Neural cell (in vitro differentiated cells): ENCODE measurements at regions not wholly inside any gene's neighbourhood (a gene's known extent, or its start where the extent isn't known, plus 50 kb on each side); places are given as distances from the start of the nearest gene placed in this dataset.

Experiments
- H2AFZ ChIP-seq: fragments of 200-600, 300-800 bp; sonication (generic), shearing (Covaris generic); 2 replicates; pipeline ENCODE4 v1.6.0; 2014; ENCODE audit warnings: low read depth, mild to moderate bottlenecking, antibody characterized with exemption, low read length, moderate library complexity
- H3F3A ChIP-seq: fragments of 200-600 bp; shearing (Covaris generic); 2 replicates; pipeline ENCODE4 v1.6.1; 2016; ENCODE audit warnings: mild to moderate bottlenecking, moderate library complexity, mixed read lengths, antibody characterized with exemption, low read length; ENCODE audit not compliant: insufficient read depth, poor library complexity, severe bottlenecking
- H3K27ac ChIP-seq: fragments of 200-600, 300-800 bp; sonication (generic), shearing (Covaris generic); 2 replicates; pipeline ENCODE4 v1.5.1; 2014; ENCODE audit warnings: mild to moderate bottlenecking, low read length, moderate library complexity
- H3K27me3 ChIP-seq: fragments of 300-800, 200-600 bp; sonication (generic), shearing (Covaris generic); 2 replicates; pipeline ENCODE4 v1.6.0; 2014; ENCODE audit warnings: mild to moderate bottlenecking, low read depth, low read length, moderate library complexity; ENCODE audit not compliant: insufficient read depth
- H3K36me3 ChIP-seq: fragments of 300-800, 200-600 bp; sonication (generic), shearing (Covaris generic); 2 replicates; pipeline ENCODE4 v1.5.1; 2014; ENCODE audit warnings: mild to moderate bottlenecking, antibody characterized with exemption, low read length, moderate library complexity; ENCODE audit not compliant: insufficient read depth
- H3K4me2 ChIP-seq: fragments of 300-800, 200-600 bp; sonication (generic), shearing (Covaris generic); 2 replicates; pipeline ENCODE4 v1.6.0; 2014; ENCODE audit warnings: mild to moderate bottlenecking, low read length
- H3K4me3 ChIP-seq: fragments of 300-800, 200-600 bp; sonication (generic), shearing (Covaris generic); 2 replicates; pipeline ENCODE4 v1.5.1; 2014; ENCODE audit warnings: mild to moderate bottlenecking, low read length, moderate library complexity
- H3K79me2 ChIP-seq: fragments of 200-600 bp; shearing (Covaris generic); replicated peaks from 2 replicates; pipeline ENCODE4 v1.6.0; 2014; ENCODE audit warnings: mild to moderate bottlenecking, low read length, moderate library complexity; ENCODE audit not compliant: insufficient read depth
- H3K9ac ChIP-seq: fragments of 300-800, 200-600 bp; sonication (generic), shearing (Covaris generic); 2 replicates; pipeline ENCODE4 v1.6.1; 2016; ENCODE audit warnings: mild to moderate bottlenecking, low read length, mixed read lengths
- H3K9me2 ChIP-seq: fragments of 200-600 bp; shearing (Covaris generic); 2 replicates; pipeline ENCODE4 v1.6.1; 2016; ENCODE audit warnings: mild to moderate bottlenecking, low read length, mixed read lengths; ENCODE audit not compliant: insufficient read depth
- H3K9me3 ChIP-seq: fragments of 200-600, 300-800 bp; sonication (generic), shearing (Covaris generic); 2 replicates; pipeline ENCODE4 v1.6.1; 2016; ENCODE audit warnings: mild to moderate bottlenecking, mixed run types, low read length, moderate library complexity, mixed read lengths
- H4K20me1 ChIP-seq: fragments of 200-600 bp; shearing (Covaris generic); 2 replicates; pipeline ENCODE4 v1.6.1; 2016; ENCODE audit warnings: mild to moderate bottlenecking, mixed run types; ENCODE audit not compliant: insufficient read depth
- EP300 ChIP-seq: fragments of 450-650 bp; conservative IDR thresholded peaks from 2 replicates; pipeline ENCODE4 v1.6.1; 2014; ENCODE audit warnings: antibody characterized with exemption, mild to moderate bottlenecking, moderate library complexity; ENCODE audit not compliant: poor library complexity, severe bottlenecking
- EZH2 ChIP-seq: fragments of 200-600, 300-800 bp; shearing (Covaris generic), sonication (generic); IDR thresholded peaks from 2 replicates; pipeline ENCODE4 v1.6.1; 2014; ENCODE audit warnings: antibody characterized with exemption, low read length, borderline replicate concordance, mild to moderate bottlenecking; ENCODE audit not compliant: insufficient read depth, poor library complexity, severe bottlenecking
- MXI1 ChIP-seq: fragments of 450-650 bp; conservative IDR thresholded peaks from 2 replicates; pipeline ENCODE4 v1.6.1; 2014; ENCODE audit warnings: antibody characterized with exemption, mild to moderate bottlenecking; ENCODE audit not compliant: poor library complexity, severe bottlenecking
- POLR2AphosphoS5 ChIP-seq: IDR thresholded peaks from 2 replicates; pipeline ENCODE4 v1.6.1; 2012
- RAD21 ChIP-seq: fragments of 450-650 bp; conservative IDR thresholded peaks from 2 replicates; pipeline ENCODE4 v1.6.1; 2014; ENCODE audit warnings: antibody characterized with exemption, mild to moderate bottlenecking, moderate library complexity
- SMC3 ChIP-seq: fragments of 450-650 bp; conservative IDR thresholded peaks from 2 replicates; pipeline ENCODE4 v1.6.1; 2014; ENCODE audit warnings: antibody characterized with exemption, mild to moderate bottlenecking, moderate library complexity; ENCODE audit not compliant: poor library complexity
- TAF1 ChIP-seq: IDR thresholded peaks from 2 replicates; pipeline ENCODE4 v1.6.1; 2012; ENCODE audit warnings: low read depth
- TF ChIP-seq, protein P1 (sequence below): fragments of 450-650 bp; IDR thresholded peaks from 2 replicates; pipeline ENCODE4 v1.5.1; 2014; ENCODE audit warnings: antibody characterized with exemption, mild to moderate bottlenecking, moderate library complexity; ENCODE audit not compliant: poor library complexity, severe bottlenecking
- TF ChIP-seq, protein P2 (sequence below): IDR thresholded peaks from 2 replicates; pipeline ENCODE4 v1.6.1; 2012; ENCODE audit warnings: borderline replicate concordance

DNA sequence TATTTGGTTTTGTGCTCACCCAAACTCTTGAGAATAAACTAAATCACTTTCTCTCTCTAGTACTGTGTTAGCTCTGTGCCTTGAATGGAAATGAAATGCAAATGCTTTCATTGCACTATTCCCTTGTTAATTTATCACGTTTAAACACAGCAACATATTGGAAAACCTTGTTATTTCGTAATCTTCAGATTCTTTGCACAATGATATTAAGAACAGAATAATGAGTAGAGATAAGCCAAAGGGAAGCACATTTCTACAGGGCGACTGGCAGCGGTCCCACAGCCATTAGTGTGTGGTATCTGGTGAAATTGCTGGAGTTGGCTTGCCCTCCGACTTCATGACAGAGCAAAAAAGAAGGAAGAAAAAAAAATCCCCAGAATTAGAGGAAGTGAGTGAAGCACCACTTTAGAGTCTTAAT lies 166.1 kb upstream of the E2F7 start:
- H2AFZ ChIP-seq, result no peak overlapping the region
- H3K27me3 ChIP-seq, result no peaks in the 10 kb centered on the region
- no peaks in the 10 kb centered on the region for H3K36me3 ChIP-seq
- no peak overlapping the region for H3K4me3 ChIP-seq
- H3K4me2 ChIP-seq, result no peak overlapping the region
- no peak overlapping the region for H3K27ac ChIP-seq
- no peaks in the 10 kb centered on the region for H3F3A ChIP-seq
- no peaks in the 10 kb centered on the region for H3K9me3 ChIP-seq
- no peaks in the 10 kb centered on the region for H3K79me2 ChIP-seq
- TF ChIP-seq SMC3 (no peak), EZH2 (no peak)
- no peaks in the 10 kb centered on the region for H4K20me1 ChIP-seq
- no peak overlapping the region for H3K9ac ChIP-seq
- H3K9me2 ChIP-seq, result no peaks in the 10 kb centered on the region

DNA sequence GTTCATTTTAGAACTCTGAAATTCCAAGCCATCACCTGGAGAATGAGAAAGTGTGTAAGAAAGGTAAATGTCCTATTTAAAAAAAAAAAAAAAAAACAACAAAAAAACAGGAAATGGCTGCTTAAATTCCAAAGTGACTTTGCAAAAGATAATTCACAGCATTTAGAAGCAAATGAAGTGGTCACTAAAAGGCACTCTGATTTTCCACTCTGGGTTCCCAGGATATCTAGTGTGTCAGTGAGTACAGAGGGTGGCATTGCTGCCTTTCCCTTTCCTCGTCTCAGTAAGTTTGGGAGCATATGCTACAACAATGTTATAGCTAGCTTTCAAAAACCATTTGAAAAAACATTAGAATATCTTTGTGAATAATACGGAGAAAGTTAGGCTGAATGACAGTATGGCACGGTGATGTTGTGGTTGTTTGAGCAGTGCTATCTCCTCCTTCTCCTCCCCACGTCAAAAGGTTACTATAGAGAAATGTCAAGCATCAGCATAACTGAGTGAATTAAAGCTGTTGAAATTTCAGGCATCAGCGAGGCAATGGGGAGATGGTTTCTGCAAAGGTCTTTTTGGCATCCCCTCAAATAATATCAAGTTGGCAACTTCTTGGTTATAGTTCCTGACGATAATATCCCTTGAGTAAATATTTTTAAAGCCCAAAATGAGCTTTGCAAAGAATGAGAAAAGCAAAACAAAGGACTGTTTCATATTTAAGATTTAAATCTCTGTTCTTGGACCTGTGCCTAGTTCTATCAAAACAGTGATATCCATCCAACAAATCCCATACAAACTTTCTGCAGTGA lies 164.5 kb upstream of the E2F7 start:
- H3K79me2 ChIP-seq, result no peaks in the 10 kb centered on the region
- H3K27ac ChIP-seq, result no peak overlapping the region
- no peak overlapping the region for H3K4me2 ChIP-seq
- H2AFZ ChIP-seq, result no peak overlapping the region
- no peaks in the 10 kb centered on the region for H3K36me3 ChIP-seq
- no peaks in the 10 kb centered on the region for H3K9me3 ChIP-seq
- TF ChIP-seq EP300 (no peak), EZH2 (no peak), MXI1 (no peak)
- TF ChIP-seq, protein P1, sequence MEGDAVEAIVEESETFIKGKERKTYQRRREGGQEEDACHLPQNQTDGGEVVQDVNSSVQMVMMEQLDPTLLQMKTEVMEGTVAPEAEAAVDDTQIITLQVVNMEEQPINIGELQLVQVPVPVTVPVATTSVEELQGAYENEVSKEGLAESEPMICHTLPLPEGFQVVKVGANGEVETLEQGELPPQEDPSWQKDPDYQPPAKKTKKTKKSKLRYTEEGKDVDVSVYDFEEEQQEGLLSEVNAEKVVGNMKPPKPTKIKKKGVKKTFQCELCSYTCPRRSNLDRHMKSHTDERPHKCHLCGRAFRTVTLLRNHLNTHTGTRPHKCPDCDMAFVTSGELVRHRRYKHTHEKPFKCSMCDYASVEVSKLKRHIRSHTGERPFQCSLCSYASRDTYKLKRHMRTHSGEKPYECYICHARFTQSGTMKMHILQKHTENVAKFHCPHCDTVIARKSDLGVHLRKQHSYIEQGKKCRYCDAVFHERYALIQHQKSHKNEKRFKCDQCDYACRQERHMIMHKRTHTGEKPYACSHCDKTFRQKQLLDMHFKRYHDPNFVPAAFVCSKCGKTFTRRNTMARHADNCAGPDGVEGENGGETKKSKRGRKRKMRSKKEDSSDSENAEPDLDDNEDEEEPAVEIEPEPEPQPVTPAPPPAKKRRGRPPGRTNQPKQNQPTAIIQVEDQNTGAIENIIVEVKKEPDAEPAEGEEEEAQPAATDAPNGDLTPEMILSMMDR, result no peak
- TF ChIP-seq, protein P2, sequence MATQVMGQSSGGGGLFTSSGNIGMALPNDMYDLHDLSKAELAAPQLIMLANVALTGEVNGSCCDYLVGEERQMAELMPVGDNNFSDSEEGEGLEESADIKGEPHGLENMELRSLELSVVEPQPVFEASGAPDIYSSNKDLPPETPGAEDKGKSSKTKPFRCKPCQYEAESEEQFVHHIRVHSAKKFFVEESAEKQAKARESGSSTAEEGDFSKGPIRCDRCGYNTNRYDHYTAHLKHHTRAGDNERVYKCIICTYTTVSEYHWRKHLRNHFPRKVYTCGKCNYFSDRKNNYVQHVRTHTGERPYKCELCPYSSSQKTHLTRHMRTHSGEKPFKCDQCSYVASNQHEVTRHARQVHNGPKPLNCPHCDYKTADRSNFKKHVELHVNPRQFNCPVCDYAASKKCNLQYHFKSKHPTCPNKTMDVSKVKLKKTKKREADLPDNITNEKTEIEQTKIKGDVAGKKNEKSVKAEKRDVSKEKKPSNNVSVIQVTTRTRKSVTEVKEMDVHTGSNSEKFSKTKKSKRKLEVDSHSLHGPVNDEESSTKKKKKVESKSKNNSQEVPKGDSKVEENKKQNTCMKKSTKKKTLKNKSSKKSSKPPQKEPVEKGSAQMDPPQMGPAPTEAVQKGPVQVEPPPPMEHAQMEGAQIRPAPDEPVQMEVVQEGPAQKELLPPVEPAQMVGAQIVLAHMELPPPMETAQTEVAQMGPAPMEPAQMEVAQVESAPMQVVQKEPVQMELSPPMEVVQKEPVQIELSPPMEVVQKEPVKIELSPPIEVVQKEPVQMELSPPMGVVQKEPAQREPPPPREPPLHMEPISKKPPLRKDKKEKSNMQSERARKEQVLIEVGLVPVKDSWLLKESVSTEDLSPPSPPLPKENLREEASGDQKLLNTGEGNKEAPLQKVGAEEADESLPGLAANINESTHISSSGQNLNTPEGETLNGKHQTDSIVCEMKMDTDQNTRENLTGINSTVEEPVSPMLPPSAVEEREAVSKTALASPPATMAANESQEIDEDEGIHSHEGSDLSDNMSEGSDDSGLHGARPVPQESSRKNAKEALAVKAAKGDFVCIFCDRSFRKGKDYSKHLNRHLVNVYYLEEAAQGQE, result no peak
- no peak overlapping the region for H3K4me3 ChIP-seq
- no peaks in the 10 kb centered on the region for H3F3A ChIP-seq
- no peak overlapping the region for H3K9ac ChIP-seq
- H3K9me2 ChIP-seq, result no peaks in the 10 kb centered on the region
- no peaks in the 10 kb centered on the region for H4K20me1 ChIP-seq
- no peaks in the 10 kb centered on the region for H3K27me3 ChIP-seq

DNA sequence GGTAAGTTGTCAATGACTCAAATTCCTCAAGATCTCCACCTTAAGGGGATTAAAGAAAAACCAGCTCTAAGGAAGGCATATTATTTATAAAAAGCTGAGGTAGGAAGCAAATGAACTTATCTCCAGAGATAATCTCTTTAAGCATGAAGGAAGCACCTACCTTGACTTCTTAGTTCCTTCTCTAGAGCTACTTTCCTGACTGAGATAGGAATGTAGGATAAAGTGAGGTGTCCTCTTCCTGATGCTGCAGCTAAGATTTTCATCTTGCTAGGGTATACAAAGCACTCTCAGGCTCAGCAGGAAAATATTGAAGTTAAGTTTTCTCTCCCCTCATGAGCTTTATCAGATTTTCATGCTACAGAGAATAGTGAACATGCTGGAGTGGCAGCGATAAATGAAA lies 163.0 kb upstream of the E2F7 start:
- Histone ChIP-seq H3K27me3 (no peaks in the 10 kb centered on the region), H3K9me3 (no peaks in the 10 kb centered on the region), H3F3A (no peaks in the 10 kb centered on the region), H3K9ac (no peak overlapping the region), H3K36me3 (no peaks in the 10 kb centered on the region), H3K79me2 (no peaks in the 10 kb centered on the region), H3K4me2 (no peak overlapping the region), H4K20me1 (no peaks in the 10 kb centered on the region), H3K9me2 (no peaks in the 10 kb centered on the region), H3K4me3 (no peak overlapping the region), H2AFZ (no peak overlapping the region), H3K27ac (no peak overlapping the region)
- TF ChIP-seq EZH2 (no peak), RAD21 (no peak), EP300 (no peak), MXI1 (no peak), POLR2AphosphoS5 (no peak), SMC3 (no peak), TAF1 (no peak)
- TF ChIP-seq, protein P1, result no peak
- TF ChIP-seq, protein P2, result no peak
